Hypothalamus (tissue), 51 donors: ENCODE measurements at regions not wholly inside any gene's neighbourhood (a gene's known extent, or its start where the extent isn't known, plus 50 kb on each side); places are given as distances from the start of the nearest gene placed in this dataset.
A peak's percentile ranks its signal among the peaks of the same experiment; 100 is the strongest.
"Not testable (repeated sequence)": the region's sequence is repeated elsewhere in the genome, so short reads cannot be mapped to it uniquely, and the experiment has no call there.

ENCODE experiments used
- DNase-seq, 51 donors: peaks; one replicate each; lab custom pipeline; 2025; lab: John Stamatoyannopoulos, UW

DNA sequence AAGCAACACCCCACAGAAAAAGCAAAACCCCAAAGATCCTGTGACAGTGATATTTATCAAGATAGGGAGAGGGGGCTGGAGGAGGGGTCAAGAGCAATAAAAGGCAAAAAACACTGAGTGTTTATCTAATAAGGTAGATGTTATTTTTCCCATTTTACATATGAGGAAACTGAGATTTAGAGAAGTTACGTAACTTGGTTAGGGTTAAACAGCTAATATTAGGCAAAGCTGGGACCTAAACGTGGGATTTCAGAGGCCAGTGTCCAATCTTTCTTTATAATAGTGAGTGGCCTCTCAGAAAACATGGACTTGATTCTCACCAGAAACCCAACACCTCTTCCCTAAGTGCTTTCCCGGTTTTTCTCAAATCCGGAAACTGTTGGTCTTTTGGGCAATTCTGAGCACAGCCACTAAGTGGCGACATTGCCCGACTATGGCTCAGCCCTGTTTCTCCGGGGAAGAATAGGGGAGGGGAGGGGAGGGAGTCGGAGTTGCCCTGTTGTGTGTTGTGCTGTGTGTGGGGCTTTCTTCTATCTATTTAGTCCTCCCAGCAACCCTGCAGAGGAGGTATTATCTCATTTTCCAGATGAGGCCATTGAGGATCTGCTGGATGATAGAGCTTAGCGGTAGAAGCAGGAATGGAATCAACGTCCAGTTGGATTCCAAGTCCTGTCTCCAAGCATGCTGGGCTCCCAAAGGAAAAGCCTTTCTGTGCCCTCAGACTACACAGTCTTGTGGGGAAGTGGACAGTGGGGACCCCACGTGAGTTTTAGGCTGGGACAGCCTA is 58.7 kb upstream of the ETV3 start:
- not testable (repeated sequence) for DNase-seq

- DNase-seq = no peak
Observed at GRCh38 chr1:157196245-157196543, 58.0 kb upstream of the ETV3 start.

GRCh38 chr1:157195521-157196244 is 57.5 kb upstream of the ETV3 start:
- no peak for DNase-seq

GRCh38 chr1:157194731-157195520 is 56.7 kb upstream of the ETV3 start:
- no peak for DNase-seq

DNA sequence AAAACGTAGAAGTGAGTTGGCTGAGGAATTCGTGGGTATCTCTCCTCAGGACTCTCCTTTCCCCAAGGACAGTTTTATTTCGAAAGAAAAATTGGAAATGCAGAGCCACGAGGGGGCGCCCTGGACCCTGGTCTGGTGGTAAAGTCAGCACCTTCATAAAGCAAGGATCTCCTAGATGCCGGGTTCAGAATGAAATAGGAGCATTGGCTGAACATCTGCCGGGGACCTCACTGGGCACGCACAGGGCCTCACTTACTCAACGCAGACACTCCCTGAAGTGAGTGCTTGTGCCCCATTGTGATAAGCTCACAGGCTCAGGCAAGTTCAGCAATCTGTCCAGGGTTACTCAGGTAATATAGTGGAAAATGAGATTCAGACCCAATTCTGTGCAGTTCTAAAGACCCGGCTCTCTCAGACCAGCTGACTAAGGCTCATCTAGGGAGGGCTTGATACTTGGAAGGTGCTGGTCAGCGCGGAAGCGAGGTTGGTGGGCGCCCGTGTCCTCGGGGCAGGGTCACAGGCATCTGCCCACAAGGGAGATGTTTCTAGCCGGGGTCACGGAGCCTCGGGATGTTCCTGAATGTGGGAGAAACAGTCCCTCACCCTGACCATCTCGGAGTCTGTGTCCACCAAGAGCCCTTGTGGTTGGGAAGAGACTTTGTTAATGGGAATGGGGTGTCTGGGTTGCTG is 55.7 kb upstream of the ETV3 start:
- DNase-seq = peak in 28 of 51 donors; percentile 1 to 60 (median 13)

DNA sequence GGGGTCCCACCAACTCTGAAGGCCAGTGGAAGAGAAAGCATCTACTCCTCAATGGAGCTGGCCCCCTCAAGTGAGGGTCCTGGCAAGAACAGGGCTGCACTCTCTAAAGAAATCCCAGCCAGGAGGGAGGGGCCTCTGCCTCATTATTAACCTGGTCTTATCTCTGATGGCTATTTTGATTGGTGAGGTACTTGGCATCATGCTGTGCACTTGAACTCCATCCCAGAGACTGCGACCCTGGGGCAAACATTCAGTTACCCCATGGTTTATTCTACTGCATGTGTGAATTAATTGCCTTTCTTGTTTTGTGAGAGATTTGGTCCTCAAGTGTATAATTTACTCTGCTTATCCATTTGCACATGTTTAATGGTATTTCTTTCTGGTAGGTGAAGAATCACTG is 55.0 kb upstream of the ETV3 start:
- DNase-seq = no peak

GRCh38 chr1:157189986-157190982 is 52.1 kb upstream of the ETV3 start:
- no peak for DNase-seq

DNA sequence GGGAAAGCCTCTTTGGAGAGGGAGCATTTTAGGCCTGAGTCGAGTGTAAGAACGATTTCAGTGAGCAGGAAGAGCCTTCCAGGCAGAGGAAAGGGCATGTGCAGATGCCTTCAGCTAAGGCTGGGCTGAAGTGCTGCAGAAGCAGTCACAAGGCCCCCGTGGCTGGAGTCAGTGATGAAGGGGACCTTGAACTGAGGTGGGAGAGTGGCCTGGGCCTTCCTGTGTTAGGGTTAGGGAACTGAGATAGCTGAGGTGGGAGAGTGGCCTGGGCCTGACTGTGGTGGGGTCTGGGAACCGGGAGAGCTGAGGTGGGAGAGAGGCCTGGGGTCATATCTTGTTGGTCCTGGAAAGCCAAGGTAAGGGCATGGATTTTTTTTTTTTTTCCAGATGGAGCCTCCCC is 50.9 kb upstream of the ETV3 start:
- DNase-seq = no peak
